ENCODE measurements at regions not wholly inside any gene's neighbourhood (a gene's known extent, or its start where the extent isn't known, plus 50 kb on each side); places are given as distances from the start of the nearest gene placed in this dataset.

- H3K9ac ChIP-seq (ENCODE audit: low read length): no peak overlapping the region
- no peak overlapping the region for H2AFZ ChIP-seq (ENCODE audit: low read depth, low read length)
- H3K9me3 ChIP-seq (ENCODE audit: low read length): no peaks in the 10 kb centered on the region
- no peaks in the 10 kb centered on the region for H3K9me2 ChIP-seq (ENCODE audit: insufficient read depth, low read length)
- H4K20me1 ChIP-seq (ENCODE audit: insufficient read depth): no peaks in the 10 kb centered on the region
- no peak overlapping the region for H3K4me2 ChIP-seq (ENCODE audit: low read length)
- H3K27ac ChIP-seq (ENCODE audit: low read length): no peak overlapping the region
- no peak for TF ChIP-seq RAD21 (conservative IDR thresholded peaks at IDR 0.05)
- no peak for TF ChIP-seq REST (IDR thresholded peaks at IDR 0.05; ENCODE audit: borderline replicate concordance)
- no peak for TF ChIP-seq SMC3 (conservative IDR thresholded peaks at IDR 0.05; ENCODE audit: poor library complexity)
- TF ChIP-seq CTCF (IDR thresholded peaks at IDR 0.05; ENCODE audit: poor library complexity, severe bottlenecking): no peak
- TF ChIP-seq EZH2 (IDR thresholded peaks at IDR 0.05; ENCODE audit: borderline replicate concordance, insufficient read depth, low read length, poor library complexity, severe bottlenecking): no peak
- TF ChIP-seq TAF1 (IDR thresholded peaks at IDR 0.05; ENCODE audit: low read depth): no peak
- TF ChIP-seq EP300 (conservative IDR thresholded peaks at IDR 0.05; ENCODE audit: poor library complexity, severe bottlenecking): no peak
- no peak for TF ChIP-seq MXI1 (conservative IDR thresholded peaks at IDR 0.05; ENCODE audit: poor library complexity, severe bottlenecking)
- no peak for TF ChIP-seq POLR2AphosphoS5 (IDR thresholded peaks at IDR 0.05)
- H3K36me3 ChIP-seq (ENCODE audit: insufficient read depth, low read length): no peaks in the 10 kb centered on the region
- no peaks in the 10 kb centered on the region for H3F3A ChIP-seq (ENCODE audit: insufficient read depth, low read length, poor library complexity, severe bottlenecking)
- H3K4me3 ChIP-seq (ENCODE audit: low read length): no peak overlapping the region
- no peaks in the 10 kb centered on the region for H3K27me3 ChIP-seq (ENCODE audit: insufficient read depth, low read depth, low read length)
- H3K79me2 ChIP-seq (replicated peaks; ENCODE audit: insufficient read depth, low read length): no peaks in the 10 kb centered on the region
Measured at GRCh38 chr14:98724734-98725133, 547.3 kb downstream of the BCL11B start.

GRCh38 chr14:98725191-98725590 lies 546.8 kb downstream of the BCL11B start:
- TF ChIP-seq REST (IDR thresholded peaks at IDR 0.05; ENCODE audit: borderline replicate concordance): no peak
- TF ChIP-seq POLR2AphosphoS5 (IDR thresholded peaks at IDR 0.05): no peak
- no peak for TF ChIP-seq TAF1 (IDR thresholded peaks at IDR 0.05; ENCODE audit: low read depth)
- no peak for TF ChIP-seq SMC3 (conservative IDR thresholded peaks at IDR 0.05; ENCODE audit: poor library complexity)
- TF ChIP-seq EP300 (conservative IDR thresholded peaks at IDR 0.05; ENCODE audit: poor library complexity, severe bottlenecking): no peak
- no peak for TF ChIP-seq CTCF (IDR thresholded peaks at IDR 0.05; ENCODE audit: poor library complexity, severe bottlenecking)
- no peak for TF ChIP-seq MXI1 (conservative IDR thresholded peaks at IDR 0.05; ENCODE audit: poor library complexity, severe bottlenecking)
- TF ChIP-seq RAD21 (conservative IDR thresholded peaks at IDR 0.05): no peak
- no peak for TF ChIP-seq EZH2 (IDR thresholded peaks at IDR 0.05; ENCODE audit: borderline replicate concordance, insufficient read depth, low read length, poor library complexity, severe bottlenecking)

More at GRCh38 chr14:98725191-98725590, 546.8 kb downstream of the BCL11B start:
- Histone ChIP-seq H3K9me3 (ENCODE audit: low read length) (no peaks in the 10 kb centered on the region), H3K27me3 (ENCODE audit: insufficient read depth, low read depth, low read length) (no peaks in the 10 kb centered on the region), H3K9me2 (ENCODE audit: insufficient read depth, low read length) (no peaks in the 10 kb centered on the region), H3K4me2 (ENCODE audit: low read length) (no peak overlapping the region), H3F3A (ENCODE audit: insufficient read depth, low read length, poor library complexity, severe bottlenecking) (no peaks in the 10 kb centered on the region), H3K79me2 (replicated peaks; ENCODE audit: insufficient read depth, low read length) (no peaks in the 10 kb centered on the region), H3K9ac (ENCODE audit: low read length) (no peak overlapping the region), H2AFZ (ENCODE audit: low read depth, low read length) (no peak overlapping the region), H3K36me3 (ENCODE audit: insufficient read depth, low read length) (no peaks in the 10 kb centered on the region), H3K4me3 (ENCODE audit: low read length) (no peak overlapping the region), H3K27ac (ENCODE audit: low read length) (no peak overlapping the region), H4K20me1 (ENCODE audit: insufficient read depth) (no peaks in the 10 kb centered on the region)

Measured in neural cell (in vitro differentiated cells).